HepG2 (cell line): ENCODE measurements at regions not wholly inside any gene's neighbourhood (a gene's known extent, or its start where the extent isn't known, plus 50 kb on each side); places are given as distances from the start of the nearest gene placed in this dataset.

Experiments used
- ATAC-seq: fragments of 200-7000 bp; cut with Tn5 transposase; 3 replicates; pipeline ENCODE4 v1.9.1; 2020; ENCODE audit warnings: mild to moderate bottlenecking, moderate library complexity
- BruUV-seq: library from RNA; stranded (reverse); fragments of 400-500 nt; replicated peaks from 2 replicates; lab custom pipeline; 2021; lab: Mats Ljungman, UMichigan
- CTCF ChIA-PET: fragments of 300-600 bp; formaldehyde crosslinking; extraction: SDS; loops from one replicate; lab custom pipeline; 2021; ENCODE audit warnings: low total read pairs, inconsistent platforms, low intra/inter-chr PET ratio; lab: Yijun Ruan, JAX
- POLR2A ChIA-PET: fragments of 350-600 bp; sonication (Branson Sonifier 250); formaldehyde crosslinking; loops from one replicate; lab custom pipeline; 2020; ENCODE audit warnings: antibody characterized with exemption, inconsistent platforms; lab: Yijun Ruan, JAX
- DNase-seq: peaks from one replicate; pipeline ENCODE4 v3.0.0-alpha.2; 2015; ENCODE audit warnings: low spot score
- FAIRE-seq: peaks from 3 replicates; lab custom pipeline; 2011; peaks lifted over from hg19 to GRCh38; lab: Jason Lieb, UNC
- H2AFZ ChIP-seq: one replicate; pipeline ENCODE4 v1.6.1; 2011; ENCODE audit warnings: low read length, inconsistent platforms
- H3K27ac ChIP-seq: fragments of 300-600 bp; 3 replicates; pipeline ENCODE4 v1.8.0; 2011; ENCODE audit warnings: mixed run types, mild to moderate bottlenecking, mixed read lengths, low read length, inconsistent platforms; ENCODE audit not compliant: insufficient read depth; ENCODE audit errors: extremely low read length
- H3K27me3 ChIP-seq, 2 experiments: fragments of 200-600 bp in 1 of 2; 2 replicates in 1 of 2; 3 replicates in 1 of 2; pipeline versions ENCODE4 v1.6.0 to v1.8.0; 2011; ENCODE audit warnings: low read length in 2 of 2, mild to moderate bottlenecking in 2 of 2, moderate library complexity in 2 of 2, inconsistent platforms in 1 of 2; ENCODE audit not compliant: insufficient read depth in 2 of 2, control insufficient read depth in 1 of 2
- H3K36me3 ChIP-seq, 2 experiments: fragments of 200-600 bp in 1 of 2; replicated peaks in 1 of 2; 2 replicates in 1 of 2; 3 replicates in 1 of 2; pipeline versions ENCODE4 v1.5.1 to v1.8.0; 2011; ENCODE audit warnings: low read length in 2 of 2, inconsistent platforms in 1 of 2; ENCODE audit not compliant: insufficient read depth in 2 of 2, control insufficient read depth in 1 of 2
- H3K4me1 ChIP-seq: 2 replicates; pipeline ENCODE4 v1.5.1; 2012; ENCODE audit warnings: low read length, inconsistent platforms; ENCODE audit not compliant: insufficient read depth
- H3K4me2 ChIP-seq: 2 replicates; pipeline ENCODE4 v1.6.0; 2011; ENCODE audit warnings: low read depth, low read length, inconsistent platforms
- H3K4me3 ChIP-seq, 3 experiments: fragments of 200-600 bp in 1 of 3; sonication (generic), shearing (Covaris generic) in 1 of 3; replicated peaks in 1 of 3; 2 replicates each; pipeline ENCODE4 v1.5.1; 2011 to 2016; ENCODE audit warnings: low read length in 3 of 3, inconsistent platforms in 2 of 3, low read depth in 2 of 3, mild to moderate bottlenecking in 2 of 3, control low read depth in 1 of 3, mixed read lengths in 1 of 3; ENCODE audit not compliant: insufficient read depth in 1 of 3
- H3K79me2 ChIP-seq: one replicate; pipeline ENCODE4 v1.6.1; 2011; ENCODE audit warnings: low read length, inconsistent platforms; ENCODE audit not compliant: insufficient read depth
- H3K9ac ChIP-seq: 2 replicates; pipeline ENCODE4 v1.6.0; 2011; ENCODE audit warnings: mild to moderate bottlenecking, low read depth, low read length, inconsistent platforms; ENCODE audit not compliant: insufficient read depth
- H3K9me3 ChIP-seq: 2 replicates; pipeline ENCODE4 v1.5.1; 2012; ENCODE audit warnings: mild to moderate bottlenecking, low read length
- H4K20me1 ChIP-seq: 2 replicates; pipeline ENCODE4 v1.6.0; 2011; ENCODE audit warnings: inconsistent platforms, mild to moderate bottlenecking, low read length, moderate library complexity; ENCODE audit not compliant: insufficient read depth
- BORCS8-MEF2B ChIP-seq: sonication (generic); formaldehyde crosslinking; IDR thresholded peaks from 2 replicates; pipeline ENCODE4 v1.8.0; 2022; ENCODE audit warnings: mild to moderate bottlenecking, missing genetic modification reagents
- CERS6 ChIP-seq: sonication (generic); formaldehyde crosslinking; IDR thresholded peaks from 2 replicates; pipeline ENCODE4 v1.5.0; 2020; ENCODE audit warnings: missing genetic modification reagents
- MLLT10 ChIP-seq: sonication (generic); formaldehyde crosslinking; IDR thresholded peaks from 2 replicates; pipeline ENCODE4 v1.4.0; 2020; ENCODE audit warnings: missing genetic modification reagents
- NCOA5 ChIP-seq: sonication (generic); formaldehyde crosslinking; IDR thresholded peaks from 2 replicates; pipeline ENCODE4 v1.4.0; 2020; ENCODE audit warnings: missing genetic modification reagents
- NFE2L2 ChIP-seq: fragments of 150-350 bp; IDR thresholded peaks from 2 replicates; pipeline ENCODE4 v1.6.1; 2014; ENCODE audit warnings: low read length
- PAX8 ChIP-seq: sonication (generic); formaldehyde crosslinking; IDR thresholded peaks from 2 replicates; pipeline ENCODE4 v1.8.0; 2022; ENCODE audit warnings: mild to moderate bottlenecking, missing genetic modification reagents, borderline replicate concordance
- SOX13 ChIP-seq, 3 experiments: fragments of 450-650 bp in 1 of 3; sonication (generic) in 1 of 3; formaldehyde crosslinking in 1 of 3; IDR thresholded peaks in 2 of 3; conservative IDR thresholded peaks in 1 of 3; 2 replicates each; pipeline versions ENCODE4 v1.5.0 to v1.6.1; 2016 to 2020; ENCODE audit warnings: antibody characterized with exemption in 1 of 3, mild to moderate bottlenecking in 1 of 3, missing compliant biosample characterization in 1 of 3, missing genetic modification reagents in 1 of 3, moderate library complexity in 1 of 3
- YEATS4 ChIP-seq: sonication (generic); formaldehyde crosslinking; IDR thresholded peaks from 2 replicates; pipeline ENCODE4 v1.4.0; 2020; ENCODE audit warnings: missing genetic modification reagents, borderline replicate concordance
- ZBTB21 ChIP-seq: sonication (generic); formaldehyde crosslinking; IDR thresholded peaks from 2 replicates; pipeline ENCODE4 v1.4.0; 2020; ENCODE audit warnings: missing genetic modification reagents
- ZFP1 ChIP-seq: IDR thresholded peaks from 2 replicates; pipeline ENCODE4 v1.6.1; 2016
- ZKSCAN8 ChIP-seq: IDR thresholded peaks from 2 replicates; pipeline ENCODE4 v1.6.1; 2016; ENCODE audit warnings: borderline replicate concordance, missing genetic modification reagents, missing compliant biosample characterization
- ZNF207 ChIP-seq: fragments of 450-650 bp; IDR thresholded peaks from 2 replicates; pipeline ENCODE4 v1.6.1; 2016; ENCODE audit warnings: antibody characterized with exemption, borderline replicate concordance
- ZNF879 ChIP-seq: sonication (generic); formaldehyde crosslinking; IDR thresholded peaks from 2 replicates; pipeline ENCODE4 v1.8.1; 2023; ENCODE audit warnings: missing genetic modification reagents
- WGBS: methylation state at CpG from one replicate; pipeline ENCODE4 v1.1.6; 2017; ENCODE audit warnings: low lambda C conversion rate; 5-methylcytosine and 5-hydroxymethylcytosine counted together
- in situ Hi-C: cut with HindIII; loops from 2 replicates; pipeline ENCODE4 v1.10.0; 2017; ENCODE audit warnings: low pct_unique_long_range_greater_than_20kb; ENCODE audit not compliant: extremely low pct_ligation_motif_present
- intact Hi-C: fragments of 100-400 bp; cut with micrococcal nuclease; formaldehyde crosslinking; loops from one replicate; pipeline ENCODE4 v1.10.0; 2022; ENCODE audit not compliant: unreplicated experiment
- TF ChIP-seq, protein P1 (sequence below): sonication (generic); formaldehyde crosslinking; IDR thresholded peaks from 2 replicates; pipeline ENCODE4 v1.4.0; 2020; ENCODE audit warnings: missing genetic modification reagents, borderline replicate concordance
- TF ChIP-seq, protein P2 (sequence below): sonication (generic); formaldehyde crosslinking; IDR thresholded peaks from 2 replicates; pipeline ENCODE4 v1.8.0; 2022; ENCODE audit warnings: missing genetic modification reagents, mild to moderate bottlenecking, moderate library complexity, borderline replicate concordance
- TF ChIP-seq, protein P3 (sequence below): sonication (generic); formaldehyde crosslinking; IDR thresholded peaks from 2 replicates; pipeline ENCODE4; 2020; ENCODE audit warnings: missing genetic modification reagents, mild to moderate bottlenecking, borderline replicate concordance
- TF ChIP-seq, protein P4 (sequence below): IDR thresholded peaks from 2 replicates; pipeline ENCODE4 v1.6.1; 2016; ENCODE audit warnings: missing compliant biosample characterization, missing genetic modification reagents, borderline replicate concordance

GRCh38 chr2:8406271-8406670 is 275.6 kb upstream of the ID2 start:
- TF ChIP-seq ZNF207 = no peak
- TF ChIP-seq, protein P1, sequence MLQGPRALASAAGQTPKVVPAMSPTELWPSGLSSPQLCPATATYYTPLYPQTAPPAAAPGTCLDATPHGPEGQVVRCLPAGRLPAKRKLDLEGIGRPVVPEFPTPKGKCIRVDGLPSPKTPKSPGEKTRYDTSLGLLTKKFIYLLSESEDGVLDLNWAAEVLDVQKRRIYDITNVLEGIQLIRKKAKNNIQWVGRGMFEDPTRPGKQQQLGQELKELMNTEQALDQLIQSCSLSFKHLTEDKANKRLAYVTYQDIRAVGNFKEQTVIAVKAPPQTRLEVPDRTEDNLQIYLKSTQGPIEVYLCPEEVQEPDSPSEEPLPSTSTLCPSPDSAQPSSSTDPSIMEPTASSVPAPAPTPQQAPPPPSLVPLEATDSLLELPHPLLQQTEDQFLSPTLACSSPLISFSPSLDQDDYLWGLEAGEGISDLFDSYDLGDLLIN (CRISPR knock-in tag) = no peak
- TF ChIP-seq ZNF879 (CRISPR knock-in tag) = no peak
- TF ChIP-seq MLLT10 (CRISPR knock-in tag) = no peak
- TF ChIP-seq PAX8 (CRISPR knock-in tag) = no peak
- no peak for TF ChIP-seq NFE2L2
- TF ChIP-seq NCOA5 (CRISPR knock-in tag) = no peak
- TF ChIP-seq, protein P2, sequence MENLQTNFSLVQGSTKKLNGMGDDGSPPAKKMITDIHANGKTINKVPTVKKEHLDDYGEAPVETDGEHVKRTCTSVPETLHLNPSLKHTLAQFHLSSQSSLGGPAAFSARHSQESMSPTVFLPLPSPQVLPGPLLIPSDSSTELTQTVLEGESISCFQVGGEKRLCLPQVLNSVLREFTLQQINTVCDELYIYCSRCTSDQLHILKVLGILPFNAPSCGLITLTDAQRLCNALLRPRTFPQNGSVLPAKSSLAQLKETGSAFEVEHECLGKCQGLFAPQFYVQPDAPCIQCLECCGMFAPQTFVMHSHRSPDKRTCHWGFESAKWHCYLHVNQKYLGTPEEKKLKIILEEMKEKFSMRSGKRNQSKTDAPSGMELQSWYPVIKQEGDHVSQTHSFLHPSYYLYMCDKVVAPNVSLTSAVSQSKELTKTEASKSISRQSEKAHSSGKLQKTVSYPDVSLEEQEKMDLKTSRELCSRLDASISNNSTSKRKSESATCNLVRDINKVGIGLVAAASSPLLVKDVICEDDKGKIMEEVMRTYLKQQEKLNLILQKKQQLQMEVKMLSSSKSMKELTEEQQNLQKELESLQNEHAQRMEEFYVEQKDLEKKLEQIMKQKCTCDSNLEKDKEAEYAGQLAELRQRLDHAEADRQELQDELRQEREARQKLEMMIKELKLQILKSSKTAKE = no peak
- no peak for TF ChIP-seq YEATS4
- TF ChIP-seq SOX13 (IDR thresholded peaks at IDR 0.05) = no peak
- TF ChIP-seq SOX13 (CRISPR knock-in tag; conservative IDR thresholded peaks at IDR 0.05 in 1 of 2, IDR thresholded peaks at IDR 0.05 in 1 of 2) = no peak
- TF ChIP-seq, protein P3, sequence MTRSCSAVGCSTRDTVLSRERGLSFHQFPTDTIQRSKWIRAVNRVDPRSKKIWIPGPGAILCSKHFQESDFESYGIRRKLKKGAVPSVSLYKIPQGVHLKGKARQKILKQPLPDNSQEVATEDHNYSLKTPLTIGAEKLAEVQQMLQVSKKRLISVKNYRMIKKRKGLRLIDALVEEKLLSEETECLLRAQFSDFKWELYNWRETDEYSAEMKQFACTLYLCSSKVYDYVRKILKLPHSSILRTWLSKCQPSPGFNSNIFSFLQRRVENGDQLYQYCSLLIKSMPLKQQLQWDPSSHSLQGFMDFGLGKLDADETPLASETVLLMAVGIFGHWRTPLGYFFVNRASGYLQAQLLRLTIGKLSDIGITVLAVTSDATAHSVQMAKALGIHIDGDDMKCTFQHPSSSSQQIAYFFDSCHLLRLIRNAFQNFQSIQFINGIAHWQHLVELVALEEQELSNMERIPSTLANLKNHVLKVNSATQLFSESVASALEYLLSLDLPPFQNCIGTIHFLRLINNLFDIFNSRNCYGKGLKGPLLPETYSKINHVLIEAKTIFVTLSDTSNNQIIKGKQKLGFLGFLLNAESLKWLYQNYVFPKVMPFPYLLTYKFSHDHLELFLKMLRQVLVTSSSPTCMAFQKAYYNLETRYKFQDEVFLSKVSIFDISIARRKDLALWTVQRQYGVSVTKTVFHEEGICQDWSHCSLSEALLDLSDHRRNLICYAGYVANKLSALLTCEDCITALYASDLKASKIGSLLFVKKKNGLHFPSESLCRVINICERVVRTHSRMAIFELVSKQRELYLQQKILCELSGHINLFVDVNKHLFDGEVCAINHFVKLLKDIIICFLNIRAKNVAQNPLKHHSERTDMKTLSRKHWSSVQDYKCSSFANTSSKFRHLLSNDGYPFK (CRISPR knock-in tag) = no peak
- TF ChIP-seq, protein P4, sequence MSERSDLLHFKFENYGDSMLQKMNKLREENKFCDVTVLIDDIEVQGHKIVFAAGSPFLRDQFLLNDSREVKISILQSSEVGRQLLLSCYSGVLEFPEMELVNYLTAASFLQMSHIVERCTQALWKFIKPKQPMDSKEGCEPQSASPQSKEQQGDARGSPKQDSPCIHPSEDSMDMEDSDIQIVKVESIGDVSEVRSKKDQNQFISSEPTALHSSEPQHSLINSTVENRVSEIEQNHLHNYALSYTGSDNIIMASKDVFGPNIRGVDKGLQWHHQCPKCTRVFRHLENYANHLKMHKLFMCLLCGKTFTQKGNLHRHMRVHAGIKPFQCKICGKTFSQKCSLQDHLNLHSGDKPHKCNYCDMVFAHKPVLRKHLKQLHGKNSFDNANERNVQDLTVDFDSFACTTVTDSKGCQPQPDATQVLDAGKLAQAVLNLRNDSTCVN (CRISPR knock-in tag) = no peak
- TF ChIP-seq ZFP1 = no peak
- TF ChIP-seq BORCS8-MEF2B (CRISPR knock-in tag) = no peak
- no peak for TF ChIP-seq ZBTB21 (CRISPR knock-in tag)
- TF ChIP-seq CERS6 (CRISPR knock-in tag) = no peak
- TF ChIP-seq ZKSCAN8 (CRISPR knock-in tag) = no peak
- Histone ChIP-seq H3K9ac (no peak overlapping the region), H3K27me3 (peaks cover 0 to 1% of the 10 kb centered on the region in 2 experiments; a peak in 1 of 5 replicates), H3K4me1 (peaks cover 22% of the 10 kb centered on the region; the same call in 1 of the 2 replicates), H4K20me1 (no peaks in the 10 kb centered on the region), H3K9me3 (no peaks in the 10 kb centered on the region), H3K4me3 (no peak overlapping the region), H3K27ac (no peak overlapping the region), H2AFZ (no peak overlapping the region), H3K79me2 (no peaks in the 10 kb centered on the region), H3K36me3 (no peaks in the 10 kb centered on the region), H3K4me2 (no peak overlapping the region)
- ChIA-PET CTCF (no interaction called here), POLR2A (no interaction called here)
- intact Hi-C loops (no loop called here), in situ Hi-C loops (no loop called here)
- BruUV-seq = no TSS peak
- ATAC-seq (no peak), DNase-seq (no peak), FAIRE-seq (no peak)
- WGBS = 65% methylated on average over 7 of the region's 7 CpGs
